ENCODE measurements at regions not wholly inside any gene's neighbourhood (a gene's known extent, or its start where the extent isn't known, plus 50 kb on each side); places are given as distances from the start of the nearest gene placed in this dataset.

DNA sequence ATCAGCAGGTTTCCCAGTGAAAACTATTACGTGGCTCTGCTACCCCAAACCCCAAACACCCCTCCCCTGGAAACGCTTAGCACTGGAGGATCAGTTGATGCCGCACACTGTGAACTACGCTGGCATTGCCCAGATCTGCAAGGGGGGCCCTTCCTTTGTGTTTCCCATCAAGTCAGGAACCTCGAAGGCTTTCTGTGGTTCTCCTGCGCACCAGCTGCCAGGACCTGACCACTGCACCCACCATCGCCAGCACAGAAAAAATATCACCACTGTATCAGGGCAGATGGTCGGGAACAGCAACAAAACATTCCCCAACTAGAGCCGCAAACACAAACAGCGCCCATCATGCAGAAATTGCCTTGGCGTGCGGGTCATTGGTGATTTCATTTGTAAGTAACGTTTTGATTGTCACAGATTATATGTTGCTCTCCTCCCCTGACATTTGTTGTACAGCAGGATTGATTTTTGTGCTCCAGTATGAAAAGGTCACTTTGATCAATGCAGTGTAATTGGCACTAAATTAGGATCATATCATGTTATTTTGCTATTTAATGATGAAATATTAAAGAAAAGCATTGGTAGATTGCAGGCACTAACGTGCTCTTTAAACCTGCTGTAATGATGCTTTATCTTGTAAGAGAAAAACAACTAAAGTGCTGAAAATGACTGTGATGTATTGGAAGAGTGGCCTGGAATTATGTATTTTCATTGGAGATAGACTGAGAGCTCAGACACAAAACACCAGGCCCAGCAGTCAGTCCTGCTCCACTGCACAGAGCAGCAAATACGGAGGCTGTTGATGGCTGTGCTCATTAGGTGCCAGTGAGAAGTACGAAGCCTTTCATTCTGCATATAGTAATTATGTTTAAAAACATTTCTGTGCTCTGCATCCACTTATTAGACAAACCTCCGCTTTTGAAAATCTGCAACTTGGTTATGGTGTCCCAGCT lies 833.2 kb upstream of the SALL3 start:
- Histone ChIP-seq H3K36me3 (ENCODE audit: control insufficient read depth, insufficient read depth, low read length) (no peaks in the 10 kb centered on the region), H3K9me3 (ENCODE audit: control insufficient read depth, low read length) (no peaks in the 10 kb centered on the region), H3K4me3 (ENCODE audit: extremely low read depth, insufficient read depth, low read length, poor library complexity, severe bottlenecking) (no peak overlapping the region), H3K27ac (ENCODE audit: low read depth, low read length, severe bottlenecking) (no peak overlapping the region), H3K4me1 (ENCODE audit: control insufficient read depth, insufficient read depth, low read length, poor library complexity, severe bottlenecking) (no peaks in the 10 kb centered on the region)
- 87 to 94% methylated on average over 12 to 14 of the region's 17 CpGs for WGBS, 2 experiments (ENCODE audit: insufficient coverage in 2 of 2)

DNA sequence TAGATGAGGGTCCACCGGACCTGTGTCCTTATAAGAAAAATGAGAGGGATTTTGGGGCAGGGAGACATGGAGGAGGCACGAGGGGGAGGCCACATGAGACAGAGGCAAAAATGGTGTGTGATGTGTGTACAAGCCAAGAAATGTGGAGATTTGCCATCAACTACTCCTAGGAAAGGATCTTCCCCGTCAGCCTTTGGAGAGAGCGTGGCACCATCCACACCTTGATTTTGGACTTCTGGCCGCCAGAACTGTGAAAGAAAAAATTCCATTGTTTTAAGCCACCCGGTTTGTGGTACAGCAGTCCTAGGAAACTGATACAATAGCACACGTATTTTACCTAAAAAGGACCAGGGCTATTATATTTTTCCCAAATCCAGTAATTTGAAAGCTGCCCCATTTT lies 829.0 kb upstream of the SALL3 start:
- no peak overlapping the region for H3K4me3 ChIP-seq (ENCODE audit: extremely low read depth, insufficient read depth, low read length, poor library complexity, severe bottlenecking)
- H3K4me1 ChIP-seq (ENCODE audit: control insufficient read depth, insufficient read depth, low read length, poor library complexity, severe bottlenecking), result no peaks in the 10 kb centered on the region
- no peak overlapping the region for H3K27ac ChIP-seq (ENCODE audit: low read depth, low read length, severe bottlenecking)
- no peaks in the 10 kb centered on the region for H3K36me3 ChIP-seq (ENCODE audit: control insufficient read depth, insufficient read depth, low read length)
- WGBS, 2 experiments (ENCODE audit: insufficient coverage in 2 of 2), result 86 to 88% methylated on average over 6 to 7 of the region's 7 CpGs
- H3K9me3 ChIP-seq (ENCODE audit: control insufficient read depth, low read length), result no peaks in the 10 kb centered on the region

DNA sequence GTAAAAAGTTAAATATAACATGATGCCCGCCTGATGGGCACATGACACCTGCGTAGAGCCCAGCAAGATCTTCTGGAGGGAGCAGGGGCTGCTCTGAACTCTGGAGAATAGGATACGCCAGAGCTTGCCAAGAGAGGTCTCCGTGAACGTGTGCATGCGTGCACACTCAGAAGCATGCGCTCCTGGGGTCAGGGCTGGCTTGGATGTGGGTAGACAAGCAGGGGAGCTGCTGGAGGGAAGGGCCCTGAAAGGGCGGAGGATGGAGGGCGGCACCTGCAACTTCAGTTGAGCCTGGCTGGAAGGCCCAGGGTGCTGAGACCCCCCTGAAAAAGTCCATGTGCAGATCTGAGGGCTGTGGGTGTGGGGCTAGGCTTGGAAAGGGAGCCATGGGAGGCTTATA lies 828.4 kb upstream of the SALL3 start:
- Histone ChIP-seq H3K9me3 (ENCODE audit: control insufficient read depth, low read length) (no peaks in the 10 kb centered on the region), H3K36me3 (ENCODE audit: control insufficient read depth, insufficient read depth, low read length) (no peaks in the 10 kb centered on the region), H3K4me1 (ENCODE audit: control insufficient read depth, insufficient read depth, low read length, poor library complexity, severe bottlenecking) (no peaks in the 10 kb centered on the region), H3K27ac (ENCODE audit: low read depth, low read length, severe bottlenecking) (no peak overlapping the region), H3K4me3 (ENCODE audit: extremely low read depth, insufficient read depth, low read length, poor library complexity, severe bottlenecking) (no peak overlapping the region)
- 92 to 94% methylated on average over 5 to 9 of the region's 9 CpGs for WGBS, 2 experiments (ENCODE audit: insufficient coverage in 2 of 2)

DNA sequence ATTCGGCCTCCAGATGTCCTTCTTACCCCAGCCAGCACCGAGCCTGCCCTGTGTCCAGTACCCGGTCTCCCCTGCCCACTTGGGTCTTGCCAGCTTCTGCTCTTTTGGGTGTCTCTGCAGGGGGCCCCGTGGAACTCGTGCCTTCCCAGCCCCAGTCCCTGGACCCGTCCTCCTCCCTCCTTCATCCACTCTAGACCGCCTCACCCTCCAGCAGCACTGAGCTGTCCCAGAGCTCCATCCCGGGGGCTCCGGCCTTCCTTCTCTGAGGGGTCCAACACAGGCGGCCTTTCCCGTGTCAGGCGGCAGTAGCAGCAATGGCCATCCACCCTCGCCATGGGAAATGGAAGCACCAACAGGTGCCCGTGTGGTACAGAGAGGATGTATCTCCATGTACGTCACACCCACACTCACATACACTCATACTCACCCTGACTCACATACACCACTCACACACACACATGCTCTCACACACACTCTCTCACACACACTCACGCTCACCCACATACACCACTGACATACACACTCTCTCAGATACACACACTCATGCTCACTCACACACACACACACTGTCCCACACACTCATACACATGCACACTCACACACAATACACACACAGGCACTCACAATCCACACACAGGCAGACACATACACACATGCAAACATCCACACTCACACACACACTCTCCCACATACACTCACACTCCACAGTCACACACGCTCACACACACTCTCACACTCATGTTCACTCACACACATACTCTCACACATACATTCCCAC lies 827.5 kb upstream of the SALL3 start:
- Histone ChIP-seq H3K4me3 (ENCODE audit: extremely low read depth, insufficient read depth, low read length, poor library complexity, severe bottlenecking) (no peak overlapping the region), H3K9me3 (ENCODE audit: control insufficient read depth, low read length) (no peaks in the 10 kb centered on the region), H3K27ac (ENCODE audit: low read depth, low read length, severe bottlenecking) (no peak overlapping the region), H3K36me3 (ENCODE audit: control insufficient read depth, insufficient read depth, low read length) (no peaks in the 10 kb centered on the region), H3K4me1 (ENCODE audit: control insufficient read depth, insufficient read depth, low read length, poor library complexity, severe bottlenecking) (no peaks in the 10 kb centered on the region)
- 92 to 95% methylated on average over 10 to 12 of the region's 17 CpGs for WGBS, 2 experiments (ENCODE audit: insufficient coverage in 2 of 2)

DNA sequence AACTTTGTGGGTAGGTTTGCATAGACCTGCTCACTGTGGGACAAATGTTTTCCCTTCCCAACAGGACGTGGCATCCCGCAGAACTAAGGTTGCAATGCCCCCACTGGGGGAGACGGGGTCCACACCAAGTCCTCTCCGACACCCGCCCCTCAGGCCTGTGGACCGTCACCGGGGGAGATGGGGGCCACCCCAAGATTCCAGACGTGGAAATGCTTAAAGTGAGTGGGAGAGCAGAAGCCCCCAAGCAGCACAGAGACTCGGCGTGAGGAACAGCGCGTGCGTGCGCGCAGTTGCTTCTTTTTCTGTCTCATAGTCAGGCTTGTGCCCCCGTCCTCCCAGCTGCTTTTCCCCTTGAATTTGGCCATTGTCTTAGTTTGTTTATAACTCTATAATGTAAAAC lies 826.3 kb upstream of the SALL3 start:
- Histone ChIP-seq H3K4me3 (ENCODE audit: extremely low read depth, insufficient read depth, low read length, poor library complexity, severe bottlenecking) (no peak overlapping the region), H3K9me3 (ENCODE audit: control insufficient read depth, low read length) (no peaks in the 10 kb centered on the region), H3K36me3 (ENCODE audit: control insufficient read depth, insufficient read depth, low read length) (no peaks in the 10 kb centered on the region), H3K27ac (ENCODE audit: low read depth, low read length, severe bottlenecking) (no peak overlapping the region), H3K4me1 (ENCODE audit: control insufficient read depth, insufficient read depth, low read length, poor library complexity, severe bottlenecking) (no peaks in the 10 kb centered on the region)
- 81 to 98% methylated on average over 7 to 8 of the region's 16 CpGs for WGBS, 2 experiments (ENCODE audit: insufficient coverage in 2 of 2)

DNA sequence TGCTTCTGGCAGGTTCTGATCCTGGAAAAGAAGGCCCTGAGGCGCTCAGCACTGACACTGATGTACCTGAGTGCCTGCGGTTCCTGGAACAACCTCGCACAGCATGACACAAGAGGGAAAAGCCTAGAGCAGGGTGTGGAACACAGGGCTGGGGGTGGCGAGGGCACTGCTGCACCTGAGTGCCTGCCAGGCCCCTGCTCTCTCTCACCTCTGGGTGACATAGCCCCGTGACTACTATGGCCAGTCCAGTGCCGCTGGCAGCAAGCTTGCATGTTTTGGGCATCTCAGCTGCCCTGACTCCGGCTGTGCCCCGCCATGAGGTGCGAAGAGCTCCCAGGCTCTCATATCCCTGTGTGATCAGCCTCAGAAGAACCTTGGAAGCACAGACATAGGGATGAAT lies 825.2 kb upstream of the SALL3 start:
- no peaks in the 10 kb centered on the region for H3K36me3 ChIP-seq (ENCODE audit: control insufficient read depth, insufficient read depth, low read length)
- H3K27ac ChIP-seq (ENCODE audit: low read depth, low read length, severe bottlenecking), result no peak overlapping the region
- 81 to 82% methylated on average over 9 of the region's 9 CpGs for WGBS, 2 experiments (ENCODE audit: insufficient coverage in 2 of 2)
- H3K9me3 ChIP-seq (ENCODE audit: control insufficient read depth, low read length), result no peaks in the 10 kb centered on the region
- H3K4me3 ChIP-seq (ENCODE audit: extremely low read depth, insufficient read depth, low read length, poor library complexity, severe bottlenecking), result no peak overlapping the region
- H3K4me1 ChIP-seq (ENCODE audit: control insufficient read depth, insufficient read depth, low read length, poor library complexity, severe bottlenecking), result no peaks in the 10 kb centered on the region

DNA sequence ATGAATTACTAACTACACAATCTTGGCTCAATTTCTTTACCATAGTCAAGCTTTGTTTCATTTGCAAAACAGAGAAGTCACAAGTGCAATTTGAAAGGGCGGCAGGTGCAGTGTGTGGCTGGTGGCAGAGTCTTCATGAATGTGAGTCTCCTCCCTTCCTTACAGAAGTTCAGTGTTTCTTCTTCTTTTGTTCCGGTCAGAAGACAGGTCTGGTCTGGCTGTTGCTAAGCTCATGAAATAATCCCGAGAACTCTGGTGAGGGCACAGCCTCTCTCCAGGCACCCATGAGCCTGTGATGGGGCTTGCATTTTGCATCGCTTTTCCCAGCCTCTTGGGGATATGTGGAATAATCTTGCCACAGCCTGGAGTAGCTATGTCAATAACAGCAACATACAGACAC lies 824.8 kb upstream of the SALL3 start:
- 60 to 94% methylated on average over 2 of the region's 4 CpGs for WGBS, 2 experiments (ENCODE audit: insufficient coverage in 2 of 2)
- Histone ChIP-seq H3K4me1 (ENCODE audit: control insufficient read depth, insufficient read depth, low read length, poor library complexity, severe bottlenecking) (no peaks in the 10 kb centered on the region), H3K9me3 (ENCODE audit: control insufficient read depth, low read length) (no peaks in the 10 kb centered on the region), H3K36me3 (ENCODE audit: control insufficient read depth, insufficient read depth, low read length) (no peaks in the 10 kb centered on the region), H3K27ac (ENCODE audit: low read depth, low read length, severe bottlenecking) (no peak overlapping the region), H3K4me3 (ENCODE audit: extremely low read depth, insufficient read depth, low read length, poor library complexity, severe bottlenecking) (no peak overlapping the region)

DNA sequence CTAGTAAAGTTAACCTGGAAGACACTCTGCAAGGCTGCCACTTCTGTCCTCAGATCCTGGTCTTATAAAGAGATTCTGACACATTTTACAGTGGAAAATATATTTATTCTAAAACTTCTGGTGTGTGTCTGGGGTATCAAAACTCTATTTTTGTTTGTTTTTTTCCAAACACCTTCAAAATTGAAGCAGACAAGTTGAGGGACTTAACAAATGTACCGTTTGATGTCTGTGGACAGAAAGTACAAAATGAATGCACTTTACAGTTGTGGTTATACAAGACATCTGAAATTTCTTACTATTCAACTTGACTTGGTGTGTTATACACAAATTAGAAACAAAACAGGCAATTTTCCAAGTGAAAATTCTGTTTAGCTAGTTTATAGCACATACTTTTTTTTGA lies 823.2 kb upstream of the SALL3 start:
- no peaks in the 10 kb centered on the region for H3K36me3 ChIP-seq (ENCODE audit: control insufficient read depth, insufficient read depth, low read length)
- no peaks in the 10 kb centered on the region for H3K4me1 ChIP-seq (ENCODE audit: control insufficient read depth, insufficient read depth, low read length, poor library complexity, severe bottlenecking)
- H3K4me3 ChIP-seq (ENCODE audit: extremely low read depth, insufficient read depth, low read length, poor library complexity, severe bottlenecking), result no peak overlapping the region
- no peak overlapping the region for H3K27ac ChIP-seq (ENCODE audit: low read depth, low read length, severe bottlenecking)
- H3K9me3 ChIP-seq (ENCODE audit: control insufficient read depth, low read length), result no peaks in the 10 kb centered on the region
- WGBS, 2 experiments (ENCODE audit: insufficient coverage in 2 of 2), result 100% methylated on average over 1 of the region's 1 CpG; no CpG with 5 or more reads in 1 of the 2 experiments

DNA sequence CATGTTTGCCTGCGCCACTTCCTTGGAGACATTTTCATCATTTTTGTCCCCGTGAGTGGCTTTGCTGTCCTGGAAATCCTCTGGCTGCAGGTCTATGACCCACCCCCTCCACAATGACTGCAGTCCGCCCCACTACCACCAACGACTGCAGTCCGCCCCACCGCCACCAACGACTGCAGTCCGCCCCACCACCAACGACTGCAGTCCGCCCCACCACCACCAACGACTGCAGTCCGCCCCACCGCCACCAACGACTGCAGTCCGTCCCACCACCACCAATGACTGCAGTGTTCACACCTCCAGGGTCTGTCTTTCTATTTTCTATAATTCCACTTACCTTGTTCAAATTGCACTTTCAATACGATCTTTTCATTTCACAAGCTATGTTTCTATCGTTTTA lies 820.7 kb upstream of the SALL3 start:
- H3K36me3 ChIP-seq (ENCODE audit: control insufficient read depth, insufficient read depth, low read length), result no peaks in the 10 kb centered on the region
- no peak overlapping the region for H3K4me3 ChIP-seq (ENCODE audit: extremely low read depth, insufficient read depth, low read length, poor library complexity, severe bottlenecking)
- H3K9me3 ChIP-seq (ENCODE audit: control insufficient read depth, low read length), result no peaks in the 10 kb centered on the region
- no peaks in the 10 kb centered on the region for H3K4me1 ChIP-seq (ENCODE audit: control insufficient read depth, insufficient read depth, low read length, poor library complexity, severe bottlenecking)
- WGBS, 2 experiments (ENCODE audit: insufficient coverage in 2 of 2), result 88 to 93% methylated on average over 9 to 16 of the region's 17 CpGs
- H3K27ac ChIP-seq (ENCODE audit: low read depth, low read length, severe bottlenecking), result no peak overlapping the region

DNA sequence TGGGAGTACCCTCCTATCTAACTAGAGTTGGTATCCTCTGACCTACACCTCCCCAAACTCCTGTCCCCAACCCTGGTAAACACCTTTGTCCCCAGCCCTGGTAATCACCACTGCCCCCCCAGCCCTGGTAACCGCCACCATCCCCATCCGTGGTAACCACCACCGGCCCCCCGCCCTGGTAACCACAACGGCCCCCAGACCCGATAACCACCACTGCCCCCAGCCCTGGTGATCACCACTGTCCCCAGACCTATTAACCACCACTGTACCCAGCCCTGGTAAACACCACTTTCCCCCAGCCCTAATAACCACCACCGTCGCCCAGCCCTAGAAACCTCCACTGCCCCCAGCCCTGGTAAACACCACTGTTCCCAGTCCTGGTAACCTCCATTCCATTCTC lies 820.2 kb upstream of the SALL3 start:
- Histone ChIP-seq H3K4me1 (ENCODE audit: control insufficient read depth, insufficient read depth, low read length, poor library complexity, severe bottlenecking) (no peaks in the 10 kb centered on the region), H3K27ac (ENCODE audit: low read depth, low read length, severe bottlenecking) (no peak overlapping the region)
- WGBS, 2 experiments (ENCODE audit: insufficient coverage in 2 of 2), result 95% methylated on average over 8 of the region's 8 CpGs; no CpG with 5 or more reads in 1 of the 2 experiments

More for the DNA sequence above, 820.2 kb upstream of the SALL3 start:
- Histone ChIP-seq H3K36me3 (ENCODE audit: control insufficient read depth, insufficient read depth, low read length) (no peaks in the 10 kb centered on the region), H3K4me3 (ENCODE audit: extremely low read depth, insufficient read depth, low read length, poor library complexity, severe bottlenecking) (no peak overlapping the region), H3K9me3 (ENCODE audit: control insufficient read depth, low read length) (no peaks in the 10 kb centered on the region)

Data from mesodermal cell (in vitro differentiated cells).